GM12891 (cell line): ENCODE measurements at regions not wholly inside any gene's neighbourhood (a gene's known extent, or its start where the extent isn't known, plus 50 kb on each side); places are given as distances from the start of the nearest gene placed in this dataset.

Source experiments
- POLR2A ChIP-seq: IDR thresholded peaks from 2 replicates; pipeline ENCODE4 v1.6.1; 2011; ENCODE audit warnings: low read depth, low read length, control low read depth
- POLR2AphosphoS5 ChIP-seq: IDR thresholded peaks from 2 replicates; pipeline ENCODE4 v1.6.1; 2011; ENCODE audit warnings: low read depth, low read length, control low read depth
- TAF1 ChIP-seq: IDR thresholded peaks from 2 replicates; pipeline ENCODE4 v1.6.1; 2011; ENCODE audit warnings: low read depth, low read length, control low read depth

GRCh38 chr10:90111671-90112070 lies 410.3 kb downstream of the KIF20B start:
- TF ChIP-seq POLR2AphosphoS5 = no peak
- no peak for TF ChIP-seq POLR2A
- TF ChIP-seq TAF1 = no peak
